ENCODE measurements at regions not wholly inside any gene's neighbourhood (a gene's known extent, or its start where the extent isn't known, plus 50 kb on each side); places are given as distances from the start of the nearest gene placed in this dataset.
"Not testable (repeated sequence)": the region's sequence is repeated elsewhere in the genome, so short reads cannot be mapped to it uniquely, and the experiment has no call there.

GRCh38 chr5:39753747-39754146, 329.0 kb upstream of the DAB2 start:
- TF ChIP-seq CTCF (conservative IDR thresholded peaks at IDR 0.05); ZFX (IDR thresholded peaks at IDR 0.05): not testable (repeated sequence)
